ENCODE measurements at regions not wholly inside any gene's neighbourhood (a gene's known extent, or its start where the extent isn't known, plus 50 kb on each side); places are given as distances from the start of the nearest gene placed in this dataset.

DNA sequence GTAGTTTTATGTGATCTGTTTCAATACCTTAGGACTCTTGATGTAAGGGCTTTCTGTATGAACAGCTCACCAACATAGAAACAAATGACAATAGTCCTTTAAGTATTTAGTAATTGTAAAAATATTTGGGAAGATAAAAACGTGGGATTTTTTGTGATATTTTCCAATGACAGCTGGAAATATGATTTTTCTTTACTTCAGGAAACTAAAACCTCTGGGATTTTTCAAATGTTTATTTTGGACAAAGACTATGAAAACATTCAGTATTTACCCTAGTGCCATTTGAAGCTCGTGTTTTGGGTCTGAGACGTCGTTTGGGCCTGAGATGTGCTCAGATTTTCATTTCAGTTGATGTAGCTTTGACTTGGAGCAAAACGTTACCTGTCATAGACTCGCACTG, 240.0 kb downstream of the BMP4 start:
- no peak for TF ChIP-seq POLR2AphosphoS5 (IDR thresholded peaks at IDR 0.05; ENCODE audit: low read depth, low read length)
- no peak for TF ChIP-seq POLR2A (IDR thresholded peaks at IDR 0.05; ENCODE audit: low read depth, low read length)
- no peak for TF ChIP-seq POU2F2 (IDR thresholded peaks at IDR 0.05; ENCODE audit: low read depth, low read length)
- no peak for TF ChIP-seq SPI1 (IDR thresholded peaks at IDR 0.05; ENCODE audit: low read depth, low read length)
- no peak for TF ChIP-seq TAF1 (IDR thresholded peaks at IDR 0.05; ENCODE audit: low read depth, low read length)
- TF ChIP-seq PAX5 (IDR thresholded peaks at IDR 0.05; ENCODE audit: insufficient read depth, low read length, severe bottlenecking), result no peak
